ENCODE measurements at regions not wholly inside any gene's neighbourhood (a gene's known extent, or its start where the extent isn't known, plus 50 kb on each side); places are given as distances from the start of the nearest gene placed in this dataset.
"Not testable (repeated sequence)": the region's sequence is repeated elsewhere in the genome, so short reads cannot be mapped to it uniquely, and the experiment has no call there.

- no peak for DNase-seq (ENCODE audit: low read depth in 4 of 4, low spot score in 3 of 4)
Measured at GRCh38 chr10:107548301-107548700, 383.8 kb upstream of the SORCS1 start.

- DNase-seq (ENCODE audit: low read depth in 4 of 4, low spot score in 3 of 4): no peak
Measured at GRCh38 chr10:107546986-107547385, 382.5 kb upstream of the SORCS1 start.

DNA sequence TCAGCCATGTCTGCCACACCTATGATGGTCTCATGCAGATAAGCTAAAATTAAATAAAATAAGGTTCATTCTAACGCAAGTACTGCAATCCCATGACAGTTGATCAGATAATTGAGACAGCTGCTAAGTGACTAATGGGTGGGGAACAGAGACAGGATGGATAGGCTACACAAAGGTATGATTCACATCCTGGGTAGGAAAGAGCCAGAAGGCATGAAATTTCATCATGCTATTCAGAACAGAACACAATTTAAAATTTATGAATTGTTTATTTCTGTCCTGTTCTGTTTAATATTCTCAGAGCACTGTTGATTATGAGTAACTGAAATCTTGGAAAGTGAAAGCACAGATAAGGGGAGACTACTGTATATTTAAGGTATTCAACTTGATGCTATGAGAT is 381.8 kb upstream of the SORCS1 start:
- no peak for DNase-seq (ENCODE audit: low read depth in 4 of 4, low spot score in 3 of 4)

DNA sequence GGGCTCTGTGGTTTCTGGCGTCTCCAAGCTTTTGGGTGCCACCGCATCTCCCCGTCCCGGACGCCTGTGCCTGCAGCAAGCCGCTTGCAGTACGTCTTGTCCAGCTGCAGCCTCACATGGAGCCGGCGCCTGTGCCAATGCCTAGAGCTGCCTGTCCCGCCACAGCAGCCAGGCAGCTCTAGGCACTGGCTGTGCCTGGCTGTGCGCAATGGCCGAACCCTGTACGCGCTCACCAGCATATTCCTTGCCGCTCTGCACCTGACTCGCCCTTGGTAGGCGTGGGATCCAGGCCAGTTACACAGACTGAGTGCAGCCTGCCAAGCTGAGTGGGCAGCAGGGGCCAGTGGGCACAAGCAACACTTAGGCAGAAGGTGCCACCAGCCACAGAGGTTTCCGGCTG is 381.2 kb upstream of the SORCS1 start:
- no peak for DNase-seq (ENCODE audit: low read depth in 4 of 4, low spot score in 3 of 4)

DNA sequence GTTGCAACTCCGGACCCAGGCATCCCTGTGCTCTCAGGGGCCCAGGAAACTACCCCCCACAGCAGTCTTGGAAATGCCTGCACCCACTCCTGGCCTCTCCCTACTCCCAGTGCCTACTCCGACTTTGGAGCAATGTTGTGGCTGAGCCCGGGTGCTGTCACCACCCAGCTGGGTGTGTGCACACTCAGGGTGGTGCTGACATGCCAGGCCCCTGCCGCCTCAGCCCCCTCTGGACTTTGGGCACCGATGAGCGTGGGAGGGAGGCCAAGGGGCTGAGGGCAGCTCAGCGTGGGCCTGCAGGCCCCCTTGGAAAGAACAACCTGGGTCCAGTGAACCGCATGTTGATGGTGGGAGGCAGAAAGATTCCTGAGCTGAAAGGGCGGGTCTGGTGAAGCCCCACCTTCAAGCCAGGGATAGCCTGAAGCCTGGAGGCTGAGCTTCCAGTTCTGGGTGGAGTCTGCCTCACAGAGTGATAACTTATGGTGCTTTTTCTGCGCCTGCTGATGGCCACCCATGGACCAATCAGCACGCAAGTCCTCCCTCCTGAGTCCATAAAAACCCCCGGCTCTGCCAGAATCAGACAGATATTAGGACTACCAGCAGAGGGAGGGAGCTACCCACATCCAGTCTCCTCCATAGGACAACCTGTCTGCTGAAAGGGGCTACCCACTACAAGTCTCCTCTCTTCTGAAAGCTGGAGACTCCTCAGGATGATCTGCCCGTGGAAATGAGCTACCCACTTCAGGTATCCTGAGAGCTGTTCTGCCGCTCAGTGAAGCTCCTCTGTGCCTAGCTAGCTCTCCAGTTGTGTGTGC is 380.4 kb upstream of the SORCS1 start:
- no peak for DNase-seq (ENCODE audit: low read depth in 4 of 4, low spot score in 3 of 4)

DNA sequence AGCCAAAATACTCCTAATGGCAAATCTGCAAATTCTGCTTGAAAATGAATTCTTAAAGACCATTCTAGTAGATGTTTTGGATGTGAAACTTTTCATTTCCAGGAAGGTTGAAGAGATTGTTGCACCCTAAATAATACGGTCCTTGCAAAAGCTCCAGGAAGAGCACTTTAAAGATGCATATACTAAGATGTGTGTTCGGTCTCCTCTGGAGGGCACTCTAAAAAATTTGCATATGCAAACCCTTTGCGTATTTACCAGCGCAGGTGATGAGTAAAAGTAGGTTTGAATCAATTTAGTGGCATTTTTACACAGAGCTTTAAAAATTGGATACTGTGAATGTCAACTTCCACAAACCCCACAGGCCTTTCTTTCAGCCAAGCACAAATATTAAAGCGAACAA is 378.1 kb upstream of the SORCS1 start:
- DNase-seq (ENCODE audit: low read depth in 4 of 4, low spot score in 3 of 4): no peak

DNA sequence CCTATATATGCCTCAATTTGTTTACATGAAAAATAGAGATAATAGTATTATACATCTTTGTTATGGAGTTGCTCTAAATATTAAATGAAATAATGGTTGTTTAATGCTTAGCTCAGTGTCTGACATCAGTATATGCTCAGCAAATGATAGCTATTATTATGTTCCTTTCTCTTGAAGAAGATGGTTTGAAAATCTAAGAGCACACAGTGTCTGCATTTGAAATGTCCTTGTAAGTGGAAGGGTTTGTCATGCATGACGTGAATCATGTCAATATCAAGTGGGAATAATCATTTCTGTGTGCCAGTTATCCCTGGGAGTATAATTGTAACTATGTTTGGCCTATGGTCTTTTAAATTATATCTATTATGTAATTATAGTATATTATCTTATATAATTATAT is 377.5 kb upstream of the SORCS1 start:
- no peak for DNase-seq (ENCODE audit: low read depth in 4 of 4, low spot score in 3 of 4)

- DNase-seq (ENCODE audit: low read depth in 4 of 4, low spot score in 3 of 4): no peak
Measured at GRCh38 chr10:107540981-107541380, 376.5 kb upstream of the SORCS1 start.

GRCh38 chr10:107529350-107529749 is 364.8 kb upstream of the SORCS1 start:
- DNase-seq (ENCODE audit: low read depth in 4 of 4, low spot score in 3 of 4): no peak

DNA sequence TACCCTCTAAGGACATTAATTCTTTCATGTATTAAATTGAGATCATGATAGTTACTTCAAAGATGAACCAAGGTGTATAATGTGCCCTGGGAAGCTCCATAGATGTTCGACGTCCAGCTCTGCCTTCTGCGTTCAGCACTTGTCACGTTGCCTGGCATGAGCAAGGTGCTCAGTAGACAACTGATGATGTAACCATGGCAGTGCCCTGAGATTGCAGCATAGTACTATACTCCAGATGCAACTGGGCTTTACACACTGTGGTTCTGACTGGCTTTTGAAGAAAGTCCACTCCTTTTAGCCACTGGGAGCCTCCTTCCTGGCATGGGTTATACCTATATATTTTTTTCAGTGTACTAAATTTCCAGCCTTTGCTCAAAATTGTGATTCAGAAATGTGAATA is 355.8 kb upstream of the SORCS1 start:
- no peak for DNase-seq (ENCODE audit: low read depth in 4 of 4, low spot score in 3 of 4)

GRCh38 chr10:107517811-107518210 is 353.3 kb upstream of the SORCS1 start:
- DNase-seq (ENCODE audit: low read depth in 4 of 4, low spot score in 3 of 4): no peak

DNA sequence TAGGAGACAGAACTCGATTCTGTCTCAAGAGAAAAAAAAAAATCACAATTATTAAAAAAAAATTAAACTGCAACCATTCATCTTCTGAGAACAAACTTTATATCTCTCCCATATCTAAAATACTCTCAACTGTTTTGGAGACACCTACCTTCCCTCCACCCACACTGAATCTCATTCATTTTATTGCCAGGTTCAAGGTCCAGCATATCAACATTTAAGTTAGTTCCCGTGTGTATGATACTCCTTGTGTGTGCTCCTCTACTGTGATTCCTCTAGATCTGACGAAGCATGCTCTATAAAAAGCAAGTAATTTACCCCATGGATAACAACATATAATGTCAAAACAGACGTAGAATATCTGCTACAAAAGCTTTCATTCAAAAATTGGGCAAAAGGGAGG is 351.8 kb upstream of the SORCS1 start:
- DNase-seq (ENCODE audit: low read depth in 4 of 4, low spot score in 3 of 4): no peak

GRCh38 chr10:107504011-107504410 is 339.5 kb upstream of the SORCS1 start:
- not testable (repeated sequence) for DNase-seq (ENCODE audit: low read depth in 4 of 4, low spot score in 3 of 4)

GRCh38 chr10:107502229-107502985 is 337.9 kb upstream of the SORCS1 start:
- DNase-seq (ENCODE audit: low read depth in 4 of 4, low spot score in 3 of 4): no peak

DNA sequence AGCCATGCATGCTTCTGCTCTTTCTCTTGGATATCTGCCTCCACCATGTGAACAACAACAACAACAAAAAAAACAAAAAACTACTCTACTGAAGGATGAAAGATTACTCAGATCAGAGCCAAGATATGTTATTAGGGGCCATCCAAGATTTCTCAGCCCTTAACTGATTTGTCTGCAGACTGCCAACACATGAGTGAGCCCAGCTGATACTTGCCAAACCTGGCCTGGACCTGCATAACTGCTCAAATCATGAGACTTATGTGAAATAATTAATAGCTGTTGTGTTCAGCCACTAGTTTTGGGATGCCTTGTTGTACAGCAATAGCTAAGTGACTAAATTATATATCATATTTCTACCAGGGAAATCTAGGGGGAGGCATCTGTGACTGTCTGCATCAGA is 334.5 kb upstream of the SORCS1 start:
- DNase-seq (ENCODE audit: low read depth in 4 of 4, low spot score in 3 of 4): no peak

GRCh38 chr10:107497024-107497423 is 332.5 kb upstream of the SORCS1 start:
- DNase-seq (ENCODE audit: low read depth in 4 of 4, low spot score in 3 of 4): no peak

- no peak for DNase-seq (ENCODE audit: low read depth in 4 of 4, low spot score in 3 of 4)
Measured at GRCh38 chr10:107496594-107496993, 332.1 kb upstream of the SORCS1 start.

GRCh38 chr10:107492389-107492788 is 327.9 kb upstream of the SORCS1 start:
- DNase-seq (ENCODE audit: low read depth in 4 of 4, low spot score in 3 of 4): no peak

- no peak for DNase-seq (ENCODE audit: low read depth in 4 of 4, low spot score in 3 of 4)
Measured at GRCh38 chr10:107490389-107490788, 325.9 kb upstream of the SORCS1 start.

DNA sequence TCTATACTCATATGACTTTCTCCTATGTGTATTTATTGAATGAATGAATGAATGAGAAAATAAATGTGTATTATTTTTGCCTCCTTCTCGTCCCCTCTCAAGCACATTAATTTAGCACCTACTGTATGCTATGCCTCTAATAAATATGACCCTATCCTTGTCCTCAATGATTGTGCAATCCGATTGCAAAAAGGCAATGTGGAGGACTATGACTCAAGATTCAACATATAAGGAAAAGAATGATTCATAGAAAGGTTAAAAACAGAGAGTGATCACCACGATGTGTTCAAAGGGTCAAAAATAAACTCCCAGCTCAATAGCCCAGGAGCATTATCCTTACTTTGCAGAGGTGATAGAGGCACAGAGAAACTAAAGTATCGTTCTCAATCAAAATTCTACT is 322.8 kb upstream of the SORCS1 start:
- no peak for DNase-seq (ENCODE audit: low read depth in 4 of 4, low spot score in 3 of 4)

DNA sequence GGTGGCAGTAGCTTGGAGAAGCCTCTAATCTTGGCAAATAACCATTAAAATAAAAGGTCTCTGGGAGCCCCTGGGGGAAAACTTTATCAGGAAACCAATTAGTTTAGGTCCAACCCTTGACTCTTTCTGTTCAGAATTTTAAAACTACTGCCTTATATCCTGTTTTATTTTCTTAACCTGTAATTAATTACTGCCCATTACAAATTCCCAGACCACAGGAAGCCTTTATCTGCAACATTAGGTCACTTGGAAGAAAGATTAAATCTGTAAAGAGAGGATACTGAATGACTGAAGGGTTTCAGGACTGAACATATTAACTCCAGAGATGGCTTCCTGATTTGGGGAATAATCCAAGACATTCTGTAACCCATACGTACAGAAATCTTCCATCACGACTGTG is 320.5 kb upstream of the SORCS1 start:
- DNase-seq (ENCODE audit: low read depth in 4 of 4, low spot score in 3 of 4): no peak

GRCh38 chr10:107481881-107482280 is 317.4 kb upstream of the SORCS1 start:
- no peak for DNase-seq (ENCODE audit: low read depth in 4 of 4, low spot score in 3 of 4)
